Duodenal mucosa (tissue), 2 donors: ENCODE measurements at regions not wholly inside any gene's neighbourhood (a gene's known extent, or its start where the extent isn't known, plus 50 kb on each side); places are given as distances from the start of the nearest gene placed in this dataset.
"Not testable (repeated sequence)": the region's sequence is repeated elsewhere in the genome, so short reads cannot be mapped to it uniquely, and the experiment has no call there.

Experiments used
- H3K27ac ChIP-seq: one replicate; pipeline ENCODE4 v1.7.0; 2013; ENCODE audit warnings: low read depth, low read length
- H3K27me3 ChIP-seq, 2 donors: one replicate each; pipeline ENCODE4 v1.7.0; 2013; ENCODE audit warnings: low read length in 2 of 2, control low read depth in 1 of 2; ENCODE audit not compliant: insufficient read depth in 2 of 2, control insufficient read depth in 1 of 2
- H3K36me3 ChIP-seq, 2 donors: one replicate each; pipeline ENCODE4 v1.7.0; 2013; ENCODE audit warnings: low read length in 2 of 2, control low read depth in 1 of 2; ENCODE audit not compliant: insufficient read depth in 2 of 2, control insufficient read depth in 1 of 2
- H3K4me1 ChIP-seq, 2 donors: one replicate each; pipeline ENCODE4 v1.7.0; 2013; ENCODE audit warnings: low read length in 2 of 2, control low read depth in 1 of 2; ENCODE audit not compliant: insufficient read depth in 2 of 2, control insufficient read depth in 1 of 2
- H3K4me3 ChIP-seq, 2 donors: one replicate each; pipeline ENCODE4 v1.7.0; 2013; ENCODE audit warnings: low read length in 2 of 2, low read depth in 1 of 2
- H3K9ac ChIP-seq, 2 donors: one replicate each; pipeline ENCODE4 v1.7.0; 2013; ENCODE audit warnings: low read length in 2 of 2, low read depth in 1 of 2
- H3K9me3 ChIP-seq, 2 donors: one replicate each; pipeline ENCODE4 v1.7.0; 2013; ENCODE audit warnings: low read length in 2 of 2, control low read depth in 1 of 2; ENCODE audit not compliant: control insufficient read depth in 1 of 2

DNA sequence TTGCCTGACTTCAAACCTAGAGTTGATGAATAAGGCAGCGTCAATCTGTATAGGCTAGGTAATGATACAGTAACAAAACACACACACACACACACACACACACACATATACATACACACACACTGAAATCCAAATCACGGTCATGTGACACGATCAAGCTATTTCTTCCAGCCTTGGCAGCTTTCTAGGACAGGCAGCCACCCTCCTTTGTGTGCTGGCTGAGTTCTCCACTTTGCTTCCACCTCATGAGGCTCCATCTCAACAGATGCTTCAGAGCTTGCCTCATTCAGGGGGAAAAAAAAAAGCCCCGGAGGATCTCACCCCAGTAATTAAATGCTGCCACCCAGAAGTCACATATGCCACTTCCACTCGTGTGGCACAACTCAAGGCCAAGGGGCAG, 217.9 kb downstream of the NPIPA8 start:
- not testable (repeated sequence) for H3K27me3 ChIP-seq, H3K4me1 ChIP-seq, H3K9me3 ChIP-seq, H3K4me3 ChIP-seq, H3K9ac ChIP-seq, H3K27ac ChIP-seq, H3K36me3 ChIP-seq

DNA sequence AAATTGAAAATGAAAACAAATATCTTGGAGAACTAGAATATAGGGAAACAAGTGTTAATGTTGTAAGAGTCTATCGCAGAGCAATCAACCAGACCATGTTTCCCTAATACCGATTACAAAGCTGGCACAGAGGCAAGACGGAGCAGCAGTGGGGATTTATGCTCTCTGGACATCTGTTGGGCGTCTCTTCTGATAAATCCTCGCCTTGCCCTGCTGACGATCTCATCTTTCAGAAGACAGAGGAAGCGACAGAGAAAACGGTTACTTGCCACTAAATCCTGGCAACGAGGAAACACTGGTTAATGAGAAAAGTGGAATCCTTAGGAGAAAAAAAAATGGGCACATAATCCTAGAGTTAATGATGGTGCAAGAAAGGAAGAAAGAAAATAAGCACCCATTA, 218.5 kb downstream of the NPIPA8 start:
- H3K27ac ChIP-seq, H3K4me3 ChIP-seq, H3K9ac ChIP-seq, H3K27me3 ChIP-seq, H3K36me3 ChIP-seq, H3K4me1 ChIP-seq, H3K9me3 ChIP-seq: not testable (repeated sequence)

DNA sequence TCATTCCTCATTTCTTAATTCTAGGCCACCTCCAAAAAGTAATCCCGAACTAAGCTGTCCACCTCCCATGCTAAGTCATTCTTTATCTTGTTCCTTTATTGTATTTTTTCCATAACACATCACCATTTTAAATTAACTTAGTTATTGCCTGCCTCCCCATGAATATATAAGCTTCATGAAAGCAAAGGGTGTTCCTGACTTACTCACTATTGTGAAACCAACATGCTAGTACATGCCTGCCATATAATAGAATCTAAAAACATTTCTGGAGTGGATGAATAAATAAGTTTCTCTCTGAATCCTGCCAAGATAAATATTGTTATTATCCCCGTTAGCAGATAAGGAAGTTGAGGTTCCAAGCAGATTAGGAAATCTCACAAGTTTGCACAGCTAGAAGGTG, 232.1 kb downstream of the NPIPA8 start:
- not testable (repeated sequence) for H3K36me3 ChIP-seq, H3K4me1 ChIP-seq, H3K27ac ChIP-seq, H3K27me3 ChIP-seq, H3K9ac ChIP-seq, H3K9me3 ChIP-seq, H3K4me3 ChIP-seq

DNA sequence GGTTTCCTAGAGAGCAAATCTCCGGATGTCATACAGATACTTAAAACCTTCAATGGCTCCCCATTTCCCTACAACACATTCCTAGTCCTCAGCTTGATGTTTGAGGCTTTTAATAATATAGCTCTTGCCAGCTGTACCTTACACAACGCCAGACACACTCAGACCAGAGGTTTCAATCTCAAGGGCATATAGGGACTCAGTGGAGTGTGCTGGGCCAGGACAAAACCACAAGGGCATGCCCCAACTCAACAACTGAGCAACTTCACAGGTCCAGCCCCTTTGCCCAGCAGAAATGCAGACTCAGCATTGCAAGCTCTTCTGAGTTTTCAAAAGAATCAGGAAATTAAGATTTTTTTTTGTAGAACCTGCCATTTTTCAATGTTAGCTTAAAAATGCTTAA, 235.5 kb downstream of the NPIPA8 start:
- H3K4me3 ChIP-seq, H3K4me1 ChIP-seq, H3K27me3 ChIP-seq, H3K36me3 ChIP-seq, H3K9me3 ChIP-seq, H3K27ac ChIP-seq, H3K9ac ChIP-seq: not testable (repeated sequence)

DNA sequence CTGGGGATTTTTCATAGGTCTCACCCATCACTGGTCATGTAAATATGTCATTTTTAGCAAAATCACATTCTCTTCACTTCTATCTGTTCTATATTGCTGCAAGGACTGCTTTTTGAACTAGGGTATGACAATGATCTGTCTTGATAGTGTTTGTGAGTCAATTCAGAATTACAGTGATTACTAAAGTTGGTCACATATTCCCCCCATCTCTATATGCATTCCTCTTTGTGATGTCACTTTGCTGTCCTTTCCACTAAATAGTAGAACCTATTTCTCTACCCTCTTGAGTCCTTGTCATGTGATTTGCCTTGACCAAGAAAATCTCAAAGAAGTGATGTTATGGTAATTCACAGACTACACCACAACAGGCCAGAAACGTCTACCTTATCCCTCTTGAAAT, 243.9 kb downstream of the NPIPA8 start:
- H3K27me3 ChIP-seq, H3K9ac ChIP-seq, H3K36me3 ChIP-seq, H3K4me1 ChIP-seq, H3K27ac ChIP-seq, H3K9me3 ChIP-seq, H3K4me3 ChIP-seq: not testable (repeated sequence)

DNA sequence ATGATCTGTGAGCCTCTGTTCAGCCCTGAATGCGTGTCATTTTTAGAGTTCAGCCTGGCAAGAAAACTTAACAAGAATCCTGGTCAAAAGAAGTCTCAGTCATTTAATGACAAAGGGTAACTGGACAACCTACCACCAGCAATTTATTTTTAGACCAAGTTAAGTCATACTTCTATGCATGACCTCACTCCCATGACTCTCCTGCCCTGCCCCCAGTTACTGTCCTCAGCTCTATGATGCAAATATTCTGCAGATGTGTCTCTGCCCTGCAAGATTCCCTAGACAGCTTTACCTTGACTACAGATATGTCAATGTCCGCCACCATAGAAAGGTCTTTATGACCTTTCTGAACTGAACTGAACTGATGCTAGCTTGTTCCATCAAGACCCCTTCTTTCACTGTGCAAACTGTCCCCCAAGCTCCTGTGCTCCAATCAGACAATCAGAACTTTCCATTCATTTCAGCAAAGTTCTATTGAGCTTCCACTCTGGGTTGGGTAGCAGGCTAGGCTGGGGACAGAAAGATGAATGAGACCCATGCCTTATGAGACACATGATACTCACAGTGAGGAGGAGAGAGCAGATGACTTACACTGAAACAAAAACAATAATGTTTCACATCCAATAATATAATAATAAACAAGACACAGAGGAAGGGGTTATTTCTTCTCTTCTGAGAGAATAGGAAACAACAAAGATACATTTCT, 255.7 kb downstream of the NPIPA8 start:
- H3K9ac ChIP-seq, H3K36me3 ChIP-seq, H3K4me3 ChIP-seq, H3K27me3 ChIP-seq, H3K27ac ChIP-seq, H3K9me3 ChIP-seq, H3K4me1 ChIP-seq: not testable (repeated sequence)

DNA sequence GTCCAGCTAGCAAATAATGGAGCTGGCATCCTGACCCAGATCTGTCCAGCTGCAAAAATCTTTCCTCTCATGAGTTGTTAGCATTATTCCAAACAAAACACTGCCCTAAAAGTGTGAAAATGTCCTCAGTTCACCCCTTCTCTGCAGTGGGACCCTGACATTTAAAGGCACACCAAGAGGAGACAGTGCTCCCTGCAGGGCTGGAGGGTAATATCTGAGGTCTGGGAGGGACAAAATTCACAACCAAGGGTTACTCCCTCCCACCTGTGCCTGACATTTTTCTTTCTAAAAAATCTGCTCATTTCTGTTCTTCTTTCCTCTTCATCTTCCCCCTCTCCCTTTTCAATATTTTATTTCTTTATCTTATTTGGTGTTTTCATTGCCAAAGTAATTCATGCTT, 258.6 kb downstream of the NPIPA8 start:
- H3K27ac ChIP-seq, H3K9ac ChIP-seq, H3K4me3 ChIP-seq, H3K36me3 ChIP-seq, H3K27me3 ChIP-seq, H3K9me3 ChIP-seq, H3K4me1 ChIP-seq: not testable (repeated sequence)

DNA sequence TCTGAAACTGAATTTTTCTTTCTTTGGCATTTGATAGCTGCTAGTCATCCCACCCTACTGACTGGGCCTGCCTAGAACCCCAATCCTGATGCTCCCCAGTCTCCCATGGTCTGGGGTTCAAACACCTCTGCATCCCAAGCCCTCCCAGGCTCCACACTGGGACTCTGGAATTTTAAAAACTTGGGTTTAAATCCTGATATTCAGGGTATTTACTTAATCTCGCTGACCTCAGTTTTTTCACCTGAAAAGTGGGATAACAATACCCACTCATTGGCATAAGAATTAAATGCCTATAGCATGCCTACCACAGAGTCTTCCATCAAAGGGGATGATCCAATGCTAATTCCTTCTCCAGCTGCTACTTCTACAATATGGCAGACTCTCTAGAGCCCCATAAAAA, 264.4 kb downstream of the NPIPA8 start:
- Histone ChIP-seq H3K9ac (no peak overlapping the region), H3K36me3 (no peaks in the 10 kb centered on the region), H3K9me3 (no peaks in the 10 kb centered on the region), H3K4me1 (no peaks in the 10 kb centered on the region), H3K4me3 (no peak overlapping the region), H3K27me3 (no peaks in the 10 kb centered on the region), H3K27ac (no peak overlapping the region)

DNA sequence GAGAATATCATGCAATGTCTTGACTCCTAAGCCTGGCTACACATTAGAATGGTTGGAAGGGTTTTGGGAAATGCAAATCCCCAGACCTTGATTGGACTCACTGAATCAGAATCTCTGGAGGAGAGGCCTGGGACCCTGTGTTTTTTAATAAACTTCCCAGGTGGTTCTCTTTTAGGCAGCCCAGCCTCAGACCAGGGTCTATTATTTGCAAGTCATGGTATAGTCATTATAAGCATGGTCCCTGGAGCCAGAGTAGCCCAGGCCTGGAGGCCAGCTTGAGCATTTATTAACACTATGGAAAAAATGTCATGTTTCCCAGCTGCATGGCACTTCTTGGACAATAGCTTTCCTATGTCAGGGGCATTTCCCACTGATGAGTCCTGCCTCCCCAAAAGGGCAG, 266.9 kb downstream of the NPIPA8 start:
- no peaks in the 10 kb centered on the region for H3K9me3 ChIP-seq
- no peak overlapping the region for H3K4me3 ChIP-seq
- H3K27me3 ChIP-seq = no peaks in the 10 kb centered on the region
- H3K9ac ChIP-seq = no peak overlapping the region
- H3K27ac ChIP-seq = no peak overlapping the region
- H3K36me3 ChIP-seq = no peaks in the 10 kb centered on the region
- H3K4me1 ChIP-seq = no peaks in the 10 kb centered on the region

DNA sequence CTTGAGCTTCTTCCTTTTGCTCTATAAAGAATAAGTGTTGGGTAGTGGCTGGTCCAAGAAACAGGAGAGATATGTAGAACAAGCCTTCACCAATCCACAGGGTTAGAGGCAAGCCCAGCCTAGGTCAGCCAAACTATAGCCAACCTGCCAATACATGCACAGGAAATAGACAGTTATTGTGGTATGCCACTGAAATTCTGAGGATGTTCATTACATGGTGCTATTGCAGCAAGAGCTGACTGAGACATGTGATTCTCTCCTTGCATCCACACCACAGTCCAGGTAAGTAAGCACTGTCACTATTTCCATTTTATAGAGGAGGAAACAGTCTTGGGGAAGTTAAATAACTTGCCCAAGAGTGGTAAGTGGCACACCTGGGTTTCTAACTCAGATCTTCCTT, 268.1 kb downstream of the NPIPA8 start:
- no peaks in the 10 kb centered on the region for H3K27me3 ChIP-seq
- no peaks in the 10 kb centered on the region for H3K4me1 ChIP-seq
- H3K36me3 ChIP-seq = no peaks in the 10 kb centered on the region
- H3K4me3 ChIP-seq = no peak overlapping the region
- H3K9me3 ChIP-seq = no peaks in the 10 kb centered on the region
- no peak overlapping the region for H3K9ac ChIP-seq
- no peak overlapping the region for H3K27ac ChIP-seq

DNA sequence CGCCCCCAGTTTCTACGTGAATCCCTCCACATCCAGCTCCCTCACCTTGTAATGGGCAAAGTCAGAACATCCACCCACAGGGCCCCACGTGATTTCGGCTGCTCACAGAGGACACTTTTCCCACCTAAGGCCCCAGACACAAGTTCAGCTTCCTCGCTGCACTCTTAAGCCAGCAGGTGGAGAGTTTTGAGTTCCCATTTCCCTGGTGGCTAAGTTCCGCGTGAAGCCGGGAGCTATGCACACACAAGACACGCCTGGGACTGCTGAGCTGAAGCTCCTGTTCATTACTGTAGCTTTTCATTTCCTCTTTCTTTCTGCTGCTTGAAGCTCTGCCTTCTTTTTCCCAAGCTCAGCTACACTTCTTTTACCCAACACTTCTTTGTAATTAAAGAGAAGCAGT, 273.8 kb downstream of the NPIPA8 start:
- no peaks in the 10 kb centered on the region for H3K36me3 ChIP-seq
- no peak overlapping the region for H3K4me3 ChIP-seq
- H3K27me3 ChIP-seq = peaks cover 0 to 4% of the 10 kb centered on the region in 2 donors
- H3K9ac ChIP-seq = no peak overlapping the region
- no peak overlapping the region for H3K27ac ChIP-seq
- H3K4me1 ChIP-seq = no peaks in the 10 kb centered on the region
- no peaks in the 10 kb centered on the region for H3K9me3 ChIP-seq
